Activated CD4-positive, alpha-beta T cell treated with anti-CD3 and anti-CD28 coated beads for 36 hours (primary cell): ENCODE measurements at regions not wholly inside any gene's neighbourhood (a gene's known extent, or its start where the extent isn't known, plus 50 kb on each side); places are given as distances from the start of the nearest gene placed in this dataset.

Experiments
- ATAC-seq: fragments of 200-7000 bp; cut with Tn5 transposase; one replicate; pipeline ENCODE4 v1.10.0; 2021; ENCODE audit warnings: mild to moderate bottlenecking, moderate library complexity
- CTCF ChIA-PET: fragments of 350-600 bp; sonication (Branson Sonifier 250); formaldehyde crosslinking; loops from one replicate; lab custom pipeline; 2021; ENCODE audit warnings: antibody characterized with exemption; lab: Charles Lee
- POLR2A ChIA-PET: fragments of 350-600 bp; sonication (Branson Sonifier 250); formaldehyde crosslinking; loops from one replicate; lab custom pipeline; 2021; ENCODE audit warnings: antibody characterized with exemption, inconsistent platforms; lab: Charles Lee
- DNase-seq: peaks from one replicate; pipeline ENCODE4 v3.0.0-alpha.2; 2020
- H3K27ac Mint-ChIP-seq: one replicate; pipeline ENCODE4 v1.8.0; 2021; ENCODE audit warnings: mixed read lengths
- H3K27me3 Mint-ChIP-seq: one replicate; pipeline ENCODE4 v1.8.0; 2021; ENCODE audit warnings: mixed read lengths
- H3K36me3 Mint-ChIP-seq: one replicate; pipeline ENCODE4 v1.8.0; 2021; ENCODE audit warnings: low read depth, mixed read lengths
- H3K4me1 Mint-ChIP-seq: one replicate; pipeline ENCODE4 v1.8.0; 2021; ENCODE audit warnings: mixed read lengths
- H3K4me3 Mint-ChIP-seq: one replicate; pipeline ENCODE4 v1.8.0; 2021; ENCODE audit warnings: mild to moderate bottlenecking, moderate library complexity, mixed read lengths
- H3K9me3 Mint-ChIP-seq: one replicate; pipeline ENCODE4 v1.8.0; 2021; ENCODE audit warnings: low read depth, mixed read lengths
- intact Hi-C, 2 experiments: fragments of 100-400 bp; cut with DNase I in 1 of 2; cut with micrococcal nuclease in 1 of 2; formaldehyde crosslinking; loops; one replicate each; pipeline versions ENCODE4 v1.14.2 to v1.15.1; 2022 to 2024; cut with DNase I, micrococcal nuclease

DNA sequence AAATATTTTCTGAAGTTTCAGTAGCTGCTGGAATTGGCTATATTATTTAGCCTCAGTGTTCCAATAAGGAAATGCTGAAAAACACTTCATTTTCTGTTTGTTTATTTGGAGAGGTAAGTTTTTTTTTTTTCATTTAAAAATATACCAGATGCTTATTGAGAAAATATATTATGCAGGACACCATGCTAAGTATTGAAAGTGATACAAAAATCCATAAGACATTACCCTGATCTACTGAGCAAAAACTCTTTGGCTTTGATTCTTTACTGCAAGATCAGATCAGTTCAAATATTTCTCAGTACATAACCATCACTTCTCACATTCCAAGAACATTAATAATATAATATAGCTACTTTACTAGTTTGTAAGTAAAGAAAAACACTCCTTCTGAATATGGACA, 123.4 kb upstream of the PACRGL start:
- Mint-ChIP-seq H3K27me3 (peaks cover 4% of the 10 kb centered on the region), H3K27ac (no peak overlapping the region), H3K9me3 (no peaks in the 10 kb centered on the region), H3K4me3 (no peak overlapping the region), H3K36me3 (no peaks in the 10 kb centered on the region), H3K4me1 (no peaks in the 10 kb centered on the region)
- POLR2A ChIA-PET = no interaction called here
- CTCF ChIA-PET = no interaction called here
- intact Hi-C loops = no loop called here
- DNase-seq = no peak
- no peak for ATAC-seq

DNA sequence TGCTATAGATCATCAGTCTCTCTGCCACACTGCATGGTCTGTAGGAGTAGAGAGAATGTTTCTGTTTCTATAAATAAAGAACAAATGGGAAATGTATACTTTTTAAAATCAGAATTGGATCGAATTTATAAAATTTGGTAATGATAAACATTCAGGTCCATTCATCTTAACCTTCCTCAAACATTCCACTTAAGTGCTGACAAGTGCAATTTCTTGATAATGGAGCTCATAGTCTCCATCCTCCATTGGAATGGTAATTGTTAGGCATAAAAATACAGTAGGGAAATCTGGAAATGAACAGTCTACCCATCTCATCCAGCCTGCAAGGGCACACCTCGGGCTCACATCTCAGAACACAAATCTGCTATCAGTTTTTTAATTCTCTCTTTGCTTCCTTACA, 122.6 kb upstream of the PACRGL start:
- ATAC-seq = no peak
- Mint-ChIP-seq H3K36me3 (no peaks in the 10 kb centered on the region), H3K27ac (no peak overlapping the region), H3K27me3 (peaks cover 4% of the 10 kb centered on the region), H3K4me1 (no peaks in the 10 kb centered on the region), H3K9me3 (no peaks in the 10 kb centered on the region), H3K4me3 (no peak overlapping the region)
- ChIA-PET CTCF (interaction anchor here (1.4 kb wide), 1 partner anchor 14 kb away, joined by 3 read pairs; no protein-coding TSS in a partner anchor), POLR2A (no interaction called here)
- DNase-seq = no peak
- intact Hi-C loops = no loop called here

DNA sequence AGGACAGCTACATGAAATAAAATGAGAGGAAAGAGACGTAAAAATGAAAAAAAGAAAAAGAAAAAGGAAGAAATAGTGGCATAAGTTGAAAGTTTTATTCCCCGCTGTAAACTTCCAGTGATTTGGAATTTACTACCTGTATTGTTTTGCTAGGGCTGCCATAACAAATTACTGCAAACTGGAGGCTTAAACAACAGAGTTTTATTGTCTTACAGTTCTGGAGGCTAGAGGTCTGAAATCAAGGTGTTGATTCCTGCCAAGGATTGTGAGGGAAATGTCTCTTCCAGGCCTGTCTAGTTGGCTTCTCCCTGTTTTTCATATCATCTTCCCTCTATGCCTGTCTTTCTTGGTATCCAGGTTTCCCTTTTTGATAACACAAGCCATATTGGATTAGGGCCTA, 119.4 kb upstream of the PACRGL start:
- no peak overlapping the region for H3K27ac Mint-ChIP-seq
- H3K4me3 Mint-ChIP-seq = no peak overlapping the region
- CTCF ChIA-PET = interaction anchor here (0.6 kb wide), 1 partner anchor 53 kb away, joined by 3 read pairs; no protein-coding TSS in a partner anchor
- ATAC-seq (no peak), DNase-seq (no peak)
- H3K4me1 Mint-ChIP-seq = no peaks in the 10 kb centered on the region
- intact Hi-C loops = no loop called here
- H3K9me3 Mint-ChIP-seq = no peaks in the 10 kb centered on the region
- no peaks in the 10 kb centered on the region for H3K36me3 Mint-ChIP-seq
- POLR2A ChIA-PET = no interaction called here
- H3K27me3 Mint-ChIP-seq = no peaks in the 10 kb centered on the region

DNA sequence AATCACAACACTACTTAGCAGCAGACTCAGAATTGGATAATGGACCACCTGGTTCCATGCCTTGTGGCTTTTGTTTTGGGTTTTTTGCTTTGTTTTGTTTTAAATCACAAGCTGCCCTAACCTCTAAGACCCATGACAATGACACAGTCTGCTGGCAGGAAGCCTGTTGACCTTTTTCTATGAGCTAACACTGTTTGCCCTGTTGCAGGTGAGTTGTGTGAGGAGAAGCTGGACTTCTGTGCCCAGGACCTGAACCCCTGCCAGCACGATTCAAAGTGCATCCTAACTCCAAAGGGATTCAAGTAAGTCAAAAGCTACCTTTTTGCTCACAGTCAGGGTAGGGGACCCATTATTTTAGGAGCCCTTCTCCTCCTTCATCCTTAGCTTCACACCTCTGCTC, 110.8 kb upstream of the PACRGL start:
- ChIA-PET CTCF (no interaction called here), POLR2A (no interaction called here)
- Mint-ChIP-seq H3K36me3 (no peaks in the 10 kb centered on the region), H3K9me3 (no peaks in the 10 kb centered on the region), H3K4me1 (no peaks in the 10 kb centered on the region), H3K4me3 (no peak overlapping the region), H3K27ac (no peak overlapping the region), H3K27me3 (no peaks in the 10 kb centered on the region)
- intact Hi-C loops = no loop called here
- ATAC-seq (no peak), DNase-seq (no peak)

DNA sequence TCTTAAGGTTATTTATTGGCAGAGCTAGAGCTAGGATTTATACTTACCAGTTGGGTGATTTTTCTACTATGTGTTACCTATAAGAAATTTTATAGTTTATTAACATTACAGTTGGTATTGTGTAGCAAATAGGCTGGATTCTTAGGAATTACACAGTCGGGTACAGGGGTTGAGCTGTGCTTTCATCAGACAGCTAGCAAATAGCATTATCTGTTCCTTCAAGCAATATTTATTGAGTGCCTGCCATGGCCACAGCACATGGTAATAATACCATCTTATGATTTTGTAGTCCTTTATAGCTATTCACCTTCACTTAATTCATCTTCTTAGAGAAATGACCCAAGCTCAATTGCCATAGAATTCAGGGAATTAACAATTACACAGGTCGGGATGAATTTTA, 109.4 kb upstream of the PACRGL start:
- no peak overlapping the region for H3K4me3 Mint-ChIP-seq
- no peaks in the 10 kb centered on the region for H3K4me1 Mint-ChIP-seq
- intact Hi-C loops = no loop called here
- DNase-seq (no peak), ATAC-seq (no peak)
- H3K36me3 Mint-ChIP-seq = no peaks in the 10 kb centered on the region
- H3K27me3 Mint-ChIP-seq = no peaks in the 10 kb centered on the region
- ChIA-PET CTCF (interaction anchor here (0.9 kb wide), 1 partner anchor 196 kb away, joined by 3 read pairs; no protein-coding TSS in a partner anchor), POLR2A (no interaction called here)
- no peaks in the 10 kb centered on the region for H3K9me3 Mint-ChIP-seq
- no peak overlapping the region for H3K27ac Mint-ChIP-seq

DNA sequence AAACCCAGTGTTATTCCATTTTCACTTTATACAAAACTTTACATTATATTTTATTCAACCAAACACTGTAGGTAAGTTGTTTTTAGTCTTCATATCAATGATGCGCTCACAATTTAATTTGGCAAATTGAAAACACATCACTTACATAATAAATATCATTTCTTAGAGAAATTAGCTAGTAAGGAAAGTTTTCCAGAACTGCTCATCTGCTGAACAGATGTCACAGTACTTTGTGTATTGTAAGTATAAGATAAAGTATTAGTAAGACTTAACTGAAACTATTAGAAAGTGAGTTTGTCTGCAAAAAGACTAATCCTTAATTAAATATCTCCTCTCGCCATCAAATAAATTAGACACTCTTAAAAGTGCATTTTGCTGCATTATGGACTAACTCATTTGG, 108.7 kb upstream of the PACRGL start:
- intact Hi-C loops = no loop called here
- DNase-seq (no peak), ATAC-seq (no peak)
- Mint-ChIP-seq H3K36me3 (no peaks in the 10 kb centered on the region), H3K4me3 (no peak overlapping the region), H3K4me1 (no peaks in the 10 kb centered on the region), H3K27me3 (no peaks in the 10 kb centered on the region), H3K27ac (no peak overlapping the region), H3K9me3 (no peaks in the 10 kb centered on the region)
- ChIA-PET CTCF (interaction anchor here (1.4 kb wide), 1 partner anchor 12 kb away, joined by 5 read pairs; no protein-coding TSS in a partner anchor), POLR2A (no interaction called here)

DNA sequence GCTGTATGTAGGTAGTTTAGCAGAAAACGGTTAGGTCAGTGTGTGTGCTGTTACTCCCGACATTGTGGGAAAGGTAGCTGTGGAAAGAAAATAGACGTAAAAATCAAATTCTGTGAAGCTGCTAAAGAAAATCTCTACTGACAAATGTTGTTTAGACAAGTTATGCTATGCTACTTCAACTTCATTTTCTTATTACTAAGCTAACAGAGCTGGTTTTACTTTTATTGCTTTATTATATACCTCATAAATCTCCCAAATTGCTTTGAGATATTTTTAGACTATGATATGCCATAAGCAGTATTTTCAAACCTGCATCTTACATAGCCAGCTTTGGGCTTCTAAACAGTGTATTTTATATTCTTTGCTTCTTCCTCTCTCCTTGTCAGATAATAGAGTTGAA, 108.2 kb upstream of the PACRGL start:
- POLR2A ChIA-PET = no interaction called here
- no peak overlapping the region for H3K27ac Mint-ChIP-seq
- no peaks in the 10 kb centered on the region for H3K4me1 Mint-ChIP-seq
- H3K27me3 Mint-ChIP-seq = no peaks in the 10 kb centered on the region
- H3K9me3 Mint-ChIP-seq = no peaks in the 10 kb centered on the region
- no peaks in the 10 kb centered on the region for H3K36me3 Mint-ChIP-seq
- CTCF ChIA-PET = interaction anchor here (1.4 kb wide), 1 partner anchor 11 kb away, joined by 5 read pairs; no protein-coding TSS in a partner anchor
- H3K4me3 Mint-ChIP-seq = no peak overlapping the region
- ATAC-seq = no peak
- intact Hi-C loops = no loop called here
- DNase-seq = no peak

DNA sequence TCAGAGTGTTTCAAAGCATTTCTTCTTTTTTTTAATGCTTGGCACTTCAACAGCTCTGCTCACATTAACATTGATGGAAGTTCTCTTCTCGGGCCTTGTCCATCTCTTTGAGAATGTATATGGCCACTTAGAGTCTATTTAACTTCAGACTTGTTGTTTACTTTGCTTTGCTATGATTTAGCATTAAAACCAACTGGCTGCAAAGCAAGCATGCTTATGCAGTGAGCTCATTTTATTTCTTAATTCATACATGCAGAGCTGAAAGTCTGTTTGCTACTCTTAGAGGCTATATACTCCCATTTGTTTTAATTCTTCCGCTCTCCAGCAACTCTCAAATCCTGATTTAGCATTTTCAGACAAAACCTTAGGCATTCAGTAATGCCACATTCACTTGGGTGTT, 107.6 kb upstream of the PACRGL start:
- no peak overlapping the region for H3K27ac Mint-ChIP-seq

DNA sequence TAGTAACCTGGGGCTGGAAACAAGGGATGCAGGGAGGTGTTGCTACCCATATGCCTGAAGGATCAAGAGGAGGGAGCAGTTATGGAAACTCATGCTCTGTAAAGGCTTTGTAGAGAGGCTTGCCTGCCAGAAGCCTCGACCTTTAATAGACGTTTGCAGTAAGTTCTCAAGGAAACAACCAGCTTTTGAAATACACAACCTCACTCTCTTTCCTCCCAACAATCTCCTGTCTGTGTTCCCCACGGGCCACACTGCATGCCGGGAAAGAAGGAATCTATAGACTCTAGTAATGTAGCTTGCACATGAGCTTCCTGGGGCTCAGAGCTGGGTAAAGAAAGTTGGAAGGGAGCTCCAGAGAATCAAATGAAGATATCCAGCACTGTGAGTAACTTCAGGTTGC, 101.6 kb upstream of the PACRGL start:
- intact Hi-C loops = no loop called here

More for the DNA sequence above, 107.6 kb upstream of the PACRGL start:
- intact Hi-C loops = no loop called here
- Mint-ChIP-seq H3K4me3 (no peak overlapping the region), H3K9me3 (no peaks in the 10 kb centered on the region), H3K4me1 (no peaks in the 10 kb centered on the region), H3K36me3 (no peaks in the 10 kb centered on the region), H3K27me3 (no peaks in the 10 kb centered on the region)
- DNase-seq (no peak), ATAC-seq (no peak)
- CTCF ChIA-PET = interaction anchor here (1.4 kb wide), 1 partner anchor 11 kb away, joined by 5 read pairs; no protein-coding TSS in a partner anchor
- POLR2A ChIA-PET = no interaction called here

DNA sequence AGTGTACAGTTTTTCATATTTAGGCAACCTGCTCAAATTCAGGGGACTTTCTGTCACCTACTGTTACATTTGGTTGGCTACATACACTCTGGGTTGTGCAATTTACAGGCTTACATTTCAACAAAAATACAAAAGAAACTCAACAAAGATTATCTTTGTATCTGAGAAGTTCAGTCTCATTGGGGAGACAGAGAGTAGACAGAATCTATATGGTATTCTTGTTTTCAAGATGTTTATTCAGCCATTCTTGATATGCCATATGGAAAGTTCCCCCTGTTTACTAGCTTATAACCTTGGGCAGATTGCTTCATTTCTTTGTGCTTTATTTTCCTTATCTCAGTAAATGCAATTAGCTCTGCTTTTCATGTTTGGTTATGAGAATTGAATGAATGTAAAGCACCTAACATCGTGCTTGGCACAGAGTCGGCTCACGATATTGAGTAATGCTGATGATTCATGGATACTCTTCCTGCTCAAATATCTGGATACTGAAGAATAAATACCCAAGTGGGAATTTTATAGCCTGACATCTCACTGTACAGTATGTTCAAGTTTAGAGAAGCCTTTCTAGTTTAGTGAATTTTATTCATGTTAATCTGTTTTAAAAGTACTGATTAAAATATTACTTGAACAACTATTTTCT, 96.5 kb upstream of the PACRGL start:
- Mint-ChIP-seq H3K9me3 (no peaks in the 10 kb centered on the region), H3K4me1 (no peaks in the 10 kb centered on the region), H3K27me3 (no peaks in the 10 kb centered on the region), H3K4me3 (no peak overlapping the region), H3K27ac (no peak overlapping the region), H3K36me3 (no peaks in the 10 kb centered on the region)
- CTCF ChIA-PET = interaction anchor here (1.8 to 2.3 kb wide), 2 partner anchors 12 kb away, joined by 5 to 6 read pairs; no protein-coding TSS in a partner anchor
- DNase-seq (no peak), ATAC-seq (no peak)
- intact Hi-C loops = no loop called here
- POLR2A ChIA-PET = no interaction called here

More for the DNA sequence above, 101.6 kb upstream of the PACRGL start:
- Mint-ChIP-seq H3K9me3 (no peaks in the 10 kb centered on the region), H3K4me3 (no peak overlapping the region), H3K36me3 (no peaks in the 10 kb centered on the region), H3K27ac (no peak overlapping the region), H3K4me1 (no peaks in the 10 kb centered on the region), H3K27me3 (no peaks in the 10 kb centered on the region)
- ATAC-seq (no peak), DNase-seq (no peak)
- POLR2A ChIA-PET = no interaction called here
- CTCF ChIA-PET = no interaction called here

DNA sequence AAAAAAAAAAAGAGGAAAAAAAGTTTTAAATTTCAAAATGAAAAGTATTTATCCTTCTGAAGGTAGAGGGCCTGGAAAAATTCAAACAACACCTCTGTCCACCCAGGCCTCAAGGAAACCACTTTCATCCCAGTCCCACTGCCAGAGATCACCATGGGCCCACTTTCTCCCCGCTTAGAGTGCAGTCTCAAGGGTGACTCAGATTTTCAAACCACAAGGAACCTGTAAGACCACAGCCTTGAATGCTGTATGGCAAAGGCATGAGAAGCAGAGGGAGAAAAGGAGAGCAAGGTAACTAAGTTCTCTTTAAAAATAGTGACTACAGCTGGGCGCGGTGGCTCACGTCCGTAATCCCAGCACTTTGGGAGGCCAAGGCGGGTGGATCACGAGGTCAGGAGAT, 87.9 kb upstream of the PACRGL start:
- CTCF ChIA-PET = no interaction called here
- H3K4me1 Mint-ChIP-seq = no peaks in the 10 kb centered on the region
- no peak overlapping the region for H3K27ac Mint-ChIP-seq
- H3K4me3 Mint-ChIP-seq = no peak overlapping the region
- H3K27me3 Mint-ChIP-seq = no peaks in the 10 kb centered on the region
- no peak for DNase-seq
- no peaks in the 10 kb centered on the region for H3K36me3 Mint-ChIP-seq
- H3K9me3 Mint-ChIP-seq = no peaks in the 10 kb centered on the region
- POLR2A ChIA-PET = no interaction called here
- ATAC-seq = no peak
- intact Hi-C loops = no loop called here

DNA sequence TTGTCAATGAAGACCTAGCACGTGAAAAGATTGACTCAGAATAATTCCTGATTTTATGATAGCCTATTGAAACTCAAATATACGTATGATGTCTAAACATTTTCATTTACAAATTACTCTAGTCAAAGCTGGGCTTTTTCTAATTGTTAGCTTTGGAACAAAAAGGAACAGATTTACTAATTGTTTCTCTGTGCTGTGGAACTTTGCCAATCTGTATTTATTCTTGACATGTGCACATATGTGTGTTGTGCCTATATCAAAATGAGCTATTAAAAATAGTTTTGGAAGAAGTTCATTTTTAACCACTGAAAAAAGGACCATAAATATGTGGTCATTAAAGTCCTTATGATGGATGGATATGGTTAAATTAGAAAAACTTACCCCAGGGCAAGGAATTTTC, 85.4 kb upstream of the PACRGL start:
- H3K27me3 Mint-ChIP-seq = peaks cover 2% of the 10 kb centered on the region
- intact Hi-C loops = no loop called here
- DNase-seq (no peak), ATAC-seq (no peak)
- no peaks in the 10 kb centered on the region for H3K9me3 Mint-ChIP-seq
- no peak overlapping the region for H3K4me3 Mint-ChIP-seq
- CTCF ChIA-PET = interaction anchor here (0.7 to 2.0 kb wide), 3 partner anchors 10 to 687 kb away, joined by 3 to 7 read pairs (median 6); no protein-coding TSS in a partner anchor
- H3K36me3 Mint-ChIP-seq = no peaks in the 10 kb centered on the region
- POLR2A ChIA-PET = no interaction called here
- H3K27ac Mint-ChIP-seq = no peak overlapping the region
- no peaks in the 10 kb centered on the region for H3K4me1 Mint-ChIP-seq
